Spleen (tissue), 11 donors: ENCODE measurements at regions not wholly inside any gene's neighbourhood (a gene's known extent, or its start where the extent isn't known, plus 50 kb on each side); places are given as distances from the start of the nearest gene placed in this dataset.

Experiments
- DNase-seq: peaks from one replicate; pipeline ENCODE4 v3.0.0-alpha.2; 2020
- H3K27ac ChIP-seq, 8 donors: fragments of 200-600 bp; sonication (generic) in 7 of 8; 1 replicate in 4 of 8; 2 replicates in 4 of 8; pipeline versions ENCODE4 v1.5.0 to v1.8.0; 2016 to 2021; ENCODE audit warnings: inconsistent platforms in 4 of 8, mild to moderate bottlenecking in 4 of 8, moderate library complexity in 1 of 8
- H3K27me3 ChIP-seq, 7 donors: fragments of 200-600 bp; sonication (generic) in 6 of 7; replicated peaks in 1 of 7; 1 replicate in 4 of 7; 2 replicates in 3 of 7; pipeline versions ENCODE4 v1.5.0 to v1.8.0; 2016 to 2021; ENCODE audit warnings: inconsistent platforms in 3 of 7, mild to moderate bottlenecking in 1 of 7
- H3K36me3 ChIP-seq, 6 donors: fragments of 200-600 bp; sonication (generic) in 5 of 6; 1 replicate in 4 of 6; 2 replicates in 2 of 6; pipeline versions ENCODE4 v1.5.0 to v1.8.0; 2016 to 2021; ENCODE audit warnings: inconsistent platforms in 2 of 6
- H3K4me1 ChIP-seq, 6 donors: fragments of 200-600 bp; sonication (generic) in 5 of 6; 1 replicate in 3 of 6; 2 replicates in 3 of 6; pipeline versions ENCODE4 v1.5.0 to v1.8.0; 2016 to 2021; ENCODE audit warnings: inconsistent platforms in 3 of 6
- H3K4me3 ChIP-seq, 8 donors: fragments of 200-600 bp; sonication (generic) in 7 of 8; 1 replicate in 4 of 8; 2 replicates in 4 of 8; pipeline versions ENCODE4 v1.5.0 to v1.8.0; 2016 to 2021; ENCODE audit warnings: inconsistent platforms in 4 of 8, mild to moderate bottlenecking in 4 of 8, moderate library complexity in 2 of 8
- H3K9me3 ChIP-seq, 8 donors: fragments of 200-600 bp; sonication (generic) in 7 of 8; 1 replicate in 4 of 8; 2 replicates in 4 of 8; pipeline versions ENCODE4 v1.5.0 to v1.8.0; 2016 to 2021; ENCODE audit warnings: inconsistent platforms in 4 of 8
- POLR2A ChIP-seq, 3 donors: fragments of 450-650 bp; IDR thresholded peaks; one replicate each; pipeline ENCODE4 v1.5.1; 2017; ENCODE audit warnings: antibody characterized with exemption in 3 of 3, mild to moderate bottlenecking in 1 of 3
- POLR2AphosphoS5 ChIP-seq, 3 donors: sonication (generic); formaldehyde crosslinking; IDR thresholded peaks; one replicate each; pipeline ENCODE4 v1.5.1; 2017; ENCODE audit warnings: antibody characterized with exemption in 3 of 3
- WGBS, 5 donors: extraction: QIAGEN DNeasy Blood & Tissue Kit in 3 of 5; methylation state at CpG; one replicate each; pipeline versions ENCODE4 v1.1.5 to v1.1.7; 2013 to 2018; 5-methylcytosine and 5-hydroxymethylcytosine counted together
- intact Hi-C: fragments of 100-400 bp; cut with DNase I; formaldehyde crosslinking; loops from one replicate; pipeline ENCODE4 v1.15.0; 2023; ENCODE audit warnings: low total_unique reads
- TF ChIP-seq, protein P1 (sequence below), 11 experiments: fragments of 200-600 bp in 7 of 11; fragments of 450-650 bp in 4 of 11; sonication (generic) in 4 of 11; IDR thresholded peaks in 8 of 11; conservative IDR thresholded peaks in 3 of 11; 1 replicate in 7 of 11; 2 replicates in 4 of 11; pipeline versions ENCODE4 v1.4.0 to v1.8.0; 2016 to 2021; ENCODE audit warnings: antibody characterized with exemption in 11 of 11, inconsistent platforms in 4 of 11, mild to moderate bottlenecking in 1 of 11
- donor health status: healthy with polysubstance abuse.
- donor health status: DM: no; HTN: no; CAD: no; lungs with moderate emphysema.
- donor health status: DM: no; HTN: no; CAD: no.
- donor health status: Bipolar disorder and iron deficiency.
- donor health status: healthy.
- donor health status: DM: no; HTN: no; CAD: no.
- donor health status: DM: yes; HTN: yes; CAD: no.

DNA sequence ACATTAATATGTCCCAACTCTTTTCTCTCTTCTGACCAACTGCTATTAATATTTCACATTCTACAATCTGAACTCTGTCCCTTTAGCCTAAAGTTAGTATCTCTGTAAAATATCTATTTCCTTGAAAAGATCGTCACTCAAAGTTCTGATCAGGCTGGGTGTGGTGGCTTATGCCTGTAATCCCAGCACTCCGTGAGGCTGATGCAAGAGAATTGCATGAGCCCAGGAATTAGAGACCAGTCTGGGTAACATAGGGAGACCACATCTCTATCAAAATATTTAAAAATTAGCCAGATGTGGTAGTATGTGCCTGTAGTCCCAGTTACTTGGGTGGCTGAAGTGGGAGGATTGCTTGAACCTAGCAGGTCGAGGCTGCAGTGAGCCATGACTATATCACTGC, 695.6 kb downstream of the MCTP2 start:
- no peaks in the 10 kb centered on the region for H3K27me3 ChIP-seq
- H3K27ac ChIP-seq, result no peak overlapping the region
- no peaks in the 10 kb centered on the region for H3K4me1 ChIP-seq
- 72 to 87% (median 76%) methylated on average over 3 of the region's 3 CpGs for WGBS, 5 donors
- intact Hi-C loops, result no loop called here
- DNase-seq, result no peak
- H3K9me3 ChIP-seq, result no peaks in the 10 kb centered on the region
- TF ChIP-seq, protein P1, sequence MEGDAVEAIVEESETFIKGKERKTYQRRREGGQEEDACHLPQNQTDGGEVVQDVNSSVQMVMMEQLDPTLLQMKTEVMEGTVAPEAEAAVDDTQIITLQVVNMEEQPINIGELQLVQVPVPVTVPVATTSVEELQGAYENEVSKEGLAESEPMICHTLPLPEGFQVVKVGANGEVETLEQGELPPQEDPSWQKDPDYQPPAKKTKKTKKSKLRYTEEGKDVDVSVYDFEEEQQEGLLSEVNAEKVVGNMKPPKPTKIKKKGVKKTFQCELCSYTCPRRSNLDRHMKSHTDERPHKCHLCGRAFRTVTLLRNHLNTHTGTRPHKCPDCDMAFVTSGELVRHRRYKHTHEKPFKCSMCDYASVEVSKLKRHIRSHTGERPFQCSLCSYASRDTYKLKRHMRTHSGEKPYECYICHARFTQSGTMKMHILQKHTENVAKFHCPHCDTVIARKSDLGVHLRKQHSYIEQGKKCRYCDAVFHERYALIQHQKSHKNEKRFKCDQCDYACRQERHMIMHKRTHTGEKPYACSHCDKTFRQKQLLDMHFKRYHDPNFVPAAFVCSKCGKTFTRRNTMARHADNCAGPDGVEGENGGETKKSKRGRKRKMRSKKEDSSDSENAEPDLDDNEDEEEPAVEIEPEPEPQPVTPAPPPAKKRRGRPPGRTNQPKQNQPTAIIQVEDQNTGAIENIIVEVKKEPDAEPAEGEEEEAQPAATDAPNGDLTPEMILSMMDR (IDR thresholded peaks at IDR 0.05 in 8 of 11, conservative IDR thresholded peaks at IDR 0.05 in 3 of 11), result no peak
- TF ChIP-seq POLR2A (IDR thresholded peaks at IDR 0.05) (no peak), POLR2AphosphoS5 (IDR thresholded peaks at IDR 0.05) (no peak)
- H3K4me3 ChIP-seq, result no peak overlapping the region
- no peaks in the 10 kb centered on the region for H3K36me3 ChIP-seq

DNA sequence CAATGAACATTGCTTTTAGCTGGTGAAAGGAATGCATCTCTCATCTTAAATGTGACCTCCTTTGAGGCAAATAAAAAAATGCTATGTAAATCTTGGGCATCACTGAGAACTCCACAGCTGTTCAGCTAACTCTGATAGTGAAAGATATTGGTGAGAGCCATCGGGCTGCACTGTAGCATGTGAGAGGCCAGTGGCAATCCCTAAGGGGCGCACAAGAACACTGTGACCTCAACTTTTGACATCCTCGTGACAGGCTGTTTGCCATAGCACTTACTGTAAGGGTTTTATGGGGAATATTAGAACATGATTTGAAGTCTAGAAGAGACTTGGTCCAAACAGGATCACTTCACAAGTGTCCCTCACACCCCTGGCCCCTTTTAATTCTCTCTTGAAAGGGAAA, 697.9 kb downstream of the MCTP2 start:
- TF ChIP-seq, protein P1 (IDR thresholded peaks at IDR 0.05 in 8 of 11, conservative IDR thresholded peaks at IDR 0.05 in 3 of 11), result no peak
- TF ChIP-seq POLR2AphosphoS5 (IDR thresholded peaks at IDR 0.05), result no peak
- TF ChIP-seq POLR2A (IDR thresholded peaks at IDR 0.05), result no peak
- no peaks in the 10 kb centered on the region for H3K4me1 ChIP-seq
- WGBS, 5 donors, result 60 to 83% (median 75%) methylated on average over 3 of the region's 3 CpGs
- DNase-seq, result no peak
- H3K27me3 ChIP-seq, result no peaks in the 10 kb centered on the region
- H3K27ac ChIP-seq, result peak overlapping the region in 1 of 8 donors; percentile 21
- H3K9me3 ChIP-seq, result peaks cover 0 to 8% (median 7%) of the 10 kb centered on the region in 8 donors
- intact Hi-C loops, result no loop called here
- no peaks in the 10 kb centered on the region for H3K36me3 ChIP-seq
- no peak overlapping the region for H3K4me3 ChIP-seq

- DNase-seq, result no peak
- H3K27me3 ChIP-seq, result no peaks in the 10 kb centered on the region
- intact Hi-C loops, result no loop called here
- TF ChIP-seq POLR2AphosphoS5 (IDR thresholded peaks at IDR 0.05) (no peak), POLR2A (IDR thresholded peaks at IDR 0.05) (no peak)
- TF ChIP-seq, protein P1 (IDR thresholded peaks at IDR 0.05 in 8 of 11, conservative IDR thresholded peaks at IDR 0.05 in 3 of 11), result no peak
- peaks cover 0 to 17% (median 15%) of the 10 kb centered on the region in 8 donors for H3K9me3 ChIP-seq
- H3K4me3 ChIP-seq, result no peak overlapping the region
- H3K36me3 ChIP-seq, result no peaks in the 10 kb centered on the region
- H3K4me1 ChIP-seq, result no peaks in the 10 kb centered on the region
- 57 to 74% (median 70%) methylated on average over 4 of the region's 4 CpGs for WGBS, 5 donors
- H3K27ac ChIP-seq, result no peak overlapping the region
These were observed 699.1 kb downstream of the MCTP2 start for GRCh38 chr15:94930441-94930840.

GRCh38 chr15:94930960-94931359, 699.6 kb downstream of the MCTP2 start:
- WGBS, 5 donors, result 26 to 47% (median 37%) methylated on average over 4 of the region's 4 CpGs
- intact Hi-C loops, result no loop called here

DNA sequence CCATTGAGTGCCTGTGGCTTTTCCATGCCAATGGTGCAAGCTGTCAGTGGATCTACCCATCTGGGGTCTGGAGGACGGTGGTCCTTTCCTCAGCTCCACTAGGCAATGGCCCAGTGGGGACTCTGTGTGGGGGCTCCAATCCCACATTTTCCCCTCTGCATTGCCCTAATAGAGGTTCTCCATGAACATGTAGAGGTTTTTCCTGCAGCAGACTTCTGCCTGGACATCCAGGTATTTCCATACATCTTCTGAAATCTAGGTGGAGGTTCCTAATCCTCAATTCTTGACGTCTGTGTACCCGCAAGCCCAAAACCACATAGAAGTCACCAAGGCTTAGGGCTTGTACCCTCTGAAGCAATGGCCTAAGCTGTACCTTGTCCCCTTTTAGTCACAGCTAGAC, 703.1 kb downstream of the MCTP2 start:
- peaks cover 0 to 17% (median 15%) of the 10 kb centered on the region in 8 donors for H3K9me3 ChIP-seq
- no peaks in the 10 kb centered on the region for H3K27me3 ChIP-seq
- intact Hi-C loops, result no loop called here
- 88 to 98% (median 94%) methylated on average over 3 of the region's 3 CpGs for WGBS, 5 donors
- TF ChIP-seq, protein P1 (IDR thresholded peaks at IDR 0.05 in 8 of 11, conservative IDR thresholded peaks at IDR 0.05 in 3 of 11), result no peak
- TF ChIP-seq POLR2AphosphoS5 (IDR thresholded peaks at IDR 0.05), result no peak
- no peak overlapping the region for H3K27ac ChIP-seq
- no peaks in the 10 kb centered on the region for H3K4me1 ChIP-seq
- H3K36me3 ChIP-seq, result no peaks in the 10 kb centered on the region
- no peak overlapping the region for H3K4me3 ChIP-seq
- no peak for DNase-seq

More at GRCh38 chr15:94930960-94931359, 699.6 kb downstream of the MCTP2 start:
- Histone ChIP-seq H3K4me1 (no peaks in the 10 kb centered on the region), H3K4me3 (no peak overlapping the region), H3K36me3 (no peaks in the 10 kb centered on the region), H3K9me3 (peaks cover 0 to 17% (median 15%) of the 10 kb centered on the region in 8 donors), H3K27ac (no peak overlapping the region), H3K27me3 (no peaks in the 10 kb centered on the region)
- TF ChIP-seq POLR2AphosphoS5 (IDR thresholded peaks at IDR 0.05), result no peak
- DNase-seq, result no peak
